Muscle of leg (tissue), 3 donors: ENCODE measurements at regions not wholly inside any gene's neighbourhood (a gene's known extent, or its start where the extent isn't known, plus 50 kb on each side); places are given as distances from the start of the nearest gene placed in this dataset.

ENCODE experiments used
- DNase-seq: peaks from one replicate; pipeline ENCODE4 v3.0.0; 2013
- H3K27ac ChIP-seq: one replicate; pipeline ENCODE4 v1.5.1; 2013; ENCODE audit warnings: mild to moderate bottlenecking, low read length, control low read depth
- H3K27me3 ChIP-seq: one replicate; pipeline ENCODE4 v1.6.1; 2013; ENCODE audit warnings: low read length; ENCODE audit not compliant: control insufficient read depth, insufficient read depth
- H3K36me3 ChIP-seq: one replicate; pipeline ENCODE4 v1.6.1; 2013; ENCODE audit warnings: low read length; ENCODE audit not compliant: control insufficient read depth, insufficient read depth
- H3K4me1 ChIP-seq: one replicate; pipeline ENCODE4 v1.6.1; 2013; ENCODE audit warnings: low read length; ENCODE audit not compliant: control insufficient read depth, insufficient read depth
- H3K4me3 ChIP-seq: one replicate; pipeline ENCODE4 v1.5.1; 2013; ENCODE audit warnings: low read length, control low read depth
- H3K9me3 ChIP-seq: replicated peaks from 2 replicates; pipeline ENCODE4 v1.6.1; 2013; ENCODE audit warnings: low read depth, low read length; ENCODE audit not compliant: control insufficient read depth
- WGBS: methylation state at CpG from one replicate; pipeline ENCODE4 v1.1.5; 2013; ENCODE audit warnings: missing lambda C conversion rate; ENCODE audit not compliant: insufficient coverage; 5-methylcytosine and 5-hydroxymethylcytosine counted together

DNA sequence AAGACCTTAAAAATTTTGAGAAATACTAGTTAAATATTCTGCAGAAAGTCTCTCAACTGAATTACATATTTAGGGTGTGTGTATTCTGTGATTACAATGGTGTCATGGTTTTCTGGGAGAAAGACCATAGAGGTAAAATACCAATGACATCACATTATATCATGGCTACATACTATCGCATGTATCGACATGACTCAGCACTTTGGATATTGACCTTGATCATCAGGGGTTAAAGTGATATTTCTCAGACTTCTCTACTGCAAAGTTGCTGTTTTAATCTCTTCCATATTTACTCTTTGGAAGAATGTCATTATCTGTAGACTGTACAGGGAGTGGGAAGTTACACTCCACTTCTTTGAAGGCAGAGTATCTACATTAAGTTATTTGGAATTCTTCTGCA, 1046.6 kb downstream of the FAM181B start:
- no peak overlapping the region for H3K4me3 ChIP-seq
- DNase-seq: no peak
- no peaks in the 10 kb centered on the region for H3K36me3 ChIP-seq
- WGBS: no CpG with 5 or more reads among the region's 2 CpGs
- no peaks in the 10 kb centered on the region for H3K4me1 ChIP-seq
- no peaks in the 10 kb centered on the region for H3K27me3 ChIP-seq
- H3K27ac ChIP-seq: no peak overlapping the region
- H3K9me3 ChIP-seq: no peaks in the 10 kb centered on the region

DNA sequence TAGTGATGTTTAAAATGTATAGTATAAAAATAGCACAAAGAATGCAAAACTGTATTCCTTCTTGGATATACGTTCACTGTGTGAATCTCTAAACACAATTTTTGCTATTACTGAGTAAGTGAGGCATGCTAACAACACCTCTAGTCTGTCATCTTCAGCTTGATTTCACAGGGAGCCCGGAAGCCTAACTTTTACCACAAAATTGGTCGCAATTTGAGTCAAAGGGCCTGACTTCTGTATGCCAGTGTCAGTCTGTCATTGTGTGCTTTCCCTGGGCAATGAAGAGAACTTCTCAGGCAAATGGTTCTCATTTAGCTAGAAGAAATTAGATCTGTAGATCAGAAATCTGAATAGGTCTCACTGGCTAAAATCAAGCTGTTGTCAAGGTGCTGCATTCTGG, 1059.5 kb downstream of the FAM181B start:
- no peaks in the 10 kb centered on the region for H3K27me3 ChIP-seq
- H3K4me1 ChIP-seq: no peaks in the 10 kb centered on the region
- DNase-seq: no peak
- WGBS: 93% methylated on average over 2 of the region's 3 CpGs
- no peak overlapping the region for H3K27ac ChIP-seq
- no peaks in the 10 kb centered on the region for H3K9me3 ChIP-seq
- no peak overlapping the region for H3K4me3 ChIP-seq
- no peaks in the 10 kb centered on the region for H3K36me3 ChIP-seq

- H3K27me3 ChIP-seq: no peaks in the 10 kb centered on the region
Observed at GRCh38 chr11:81673001-81673400, 1060.7 kb downstream of the FAM181B start.

GRCh38 chr11:81669935-81670543, 1063.6 kb downstream of the FAM181B start:
- H3K27ac ChIP-seq: no peak overlapping the region
- no peaks in the 10 kb centered on the region for H3K9me3 ChIP-seq
- H3K27me3 ChIP-seq: no peaks in the 10 kb centered on the region
- no CpG with 5 or more reads among the region's 1 CpG for WGBS
- H3K4me1 ChIP-seq: no peaks in the 10 kb centered on the region
- no peak for DNase-seq
- H3K36me3 ChIP-seq: no peaks in the 10 kb centered on the region
- no peak overlapping the region for H3K4me3 ChIP-seq

More at GRCh38 chr11:81673001-81673400, 1060.7 kb downstream of the FAM181B start:
- H3K27ac ChIP-seq: no peak overlapping the region
- no peaks in the 10 kb centered on the region for H3K4me1 ChIP-seq
- H3K36me3 ChIP-seq: no peaks in the 10 kb centered on the region
- H3K9me3 ChIP-seq: no peaks in the 10 kb centered on the region
- no peak for DNase-seq
- no peak overlapping the region for H3K4me3 ChIP-seq

DNA sequence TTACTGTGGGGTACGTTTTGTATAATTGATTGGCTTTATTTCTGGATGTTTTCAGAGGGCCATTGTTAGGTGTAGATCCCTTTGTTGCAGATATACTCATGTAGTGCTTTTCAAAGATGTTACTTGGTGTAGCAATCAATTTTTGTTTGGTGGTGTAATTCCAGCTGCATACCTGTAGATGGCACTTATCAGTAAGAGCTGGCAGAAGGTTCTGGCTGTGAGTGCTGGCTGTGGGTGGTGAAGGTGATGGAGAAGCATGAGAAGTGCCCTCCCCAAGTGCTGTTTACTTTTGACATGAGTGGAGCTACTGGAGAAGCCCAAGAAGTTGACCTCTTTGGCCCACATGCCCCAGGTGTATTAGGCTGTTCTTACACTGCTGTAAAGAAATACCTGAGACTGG, 1074.9 kb downstream of the FAM181B start:
- Histone ChIP-seq H3K27ac (no peak overlapping the region), H3K4me3 (no peak overlapping the region), H3K4me1 (no peaks in the 10 kb centered on the region), H3K36me3 (no peaks in the 10 kb centered on the region), H3K9me3 (no peaks in the 10 kb centered on the region), H3K27me3 (no peaks in the 10 kb centered on the region)
- WGBS: 80% methylated on average over 1 of the region's 1 CpG
- DNase-seq: no peak

GRCh38 chr11:81655351-81655750, 1078.3 kb downstream of the FAM181B start:
- Histone ChIP-seq H3K4me1 (no peaks in the 10 kb centered on the region), H3K27ac (no peak overlapping the region), H3K27me3 (no peaks in the 10 kb centered on the region), H3K36me3 (no peaks in the 10 kb centered on the region), H3K4me3 (no peak overlapping the region), H3K9me3 (no peaks in the 10 kb centered on the region)
- no peak for DNase-seq

- Histone ChIP-seq H3K27me3 (no peaks in the 10 kb centered on the region), H3K9me3 (no peaks in the 10 kb centered on the region), H3K36me3 (no peaks in the 10 kb centered on the region), H3K27ac (no peak overlapping the region), H3K4me3 (no peak overlapping the region), H3K4me1 (no peaks in the 10 kb centered on the region)
- WGBS: no CpG with 5 or more reads among the region's 3 CpGs
- DNase-seq: no peak
Observed at GRCh38 chr11:81647374-81647773, 1086.3 kb downstream of the FAM181B start.

GRCh38 chr11:81644239-81644840, 1089.3 kb downstream of the FAM181B start:
- Histone ChIP-seq H3K36me3 (no peaks in the 10 kb centered on the region), H3K27ac (no peak overlapping the region), H3K9me3 (no peaks in the 10 kb centered on the region), H3K4me3 (no peak overlapping the region), H3K4me1 (no peaks in the 10 kb centered on the region), H3K27me3 (no peaks in the 10 kb centered on the region)
- DNase-seq: peak; percentile 20
- no CpG with 5 or more reads among the region's 1 CpG for WGBS

DNA sequence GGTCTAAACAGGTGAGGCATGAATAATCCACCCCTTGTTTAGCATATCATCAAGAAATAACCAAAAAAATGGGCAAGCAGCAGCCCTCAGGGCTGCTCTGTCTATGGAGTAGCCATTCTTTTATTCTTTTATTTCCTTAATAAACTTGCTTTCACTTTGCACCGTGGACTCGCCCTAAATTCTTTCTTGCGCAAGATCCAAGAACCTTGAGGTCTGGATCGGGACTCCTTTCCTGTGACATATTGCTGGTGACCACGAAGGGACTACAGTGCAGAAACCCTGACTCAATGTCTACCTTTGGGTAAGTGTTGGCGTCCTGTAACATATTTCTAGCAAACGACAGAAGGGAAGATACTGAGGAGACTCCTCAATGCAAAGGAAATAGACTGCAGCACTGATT, 1099.2 kb downstream of the FAM181B start:
- Histone ChIP-seq H3K36me3 (no peaks in the 10 kb centered on the region), H3K9me3 (no peaks in the 10 kb centered on the region), H3K4me1 (no peaks in the 10 kb centered on the region), H3K4me3 (no peak overlapping the region), H3K27me3 (no peaks in the 10 kb centered on the region), H3K27ac (no peak overlapping the region)
- WGBS: 74% methylated on average over 6 of the region's 7 CpGs
- DNase-seq: no peak

GRCh38 chr11:81602508-81602907, 1131.2 kb downstream of the FAM181B start:
- no peaks in the 10 kb centered on the region for H3K4me1 ChIP-seq
- H3K27ac ChIP-seq: no peak overlapping the region
- no peak overlapping the region for H3K4me3 ChIP-seq
- H3K36me3 ChIP-seq: no peaks in the 10 kb centered on the region
- DNase-seq: no peak
- no CpG with 5 or more reads among the region's 1 CpG for WGBS
- H3K9me3 ChIP-seq: no peaks in the 10 kb centered on the region
- no peaks in the 10 kb centered on the region for H3K27me3 ChIP-seq

GRCh38 chr11:81596704-81597103, 1137.0 kb downstream of the FAM181B start:
- WGBS: no CpG with 5 or more reads among the region's 2 CpGs
- H3K9me3 ChIP-seq: no peaks in the 10 kb centered on the region
- H3K27me3 ChIP-seq: no peaks in the 10 kb centered on the region
- no peak overlapping the region for H3K27ac ChIP-seq
- no peaks in the 10 kb centered on the region for H3K36me3 ChIP-seq
- no peak overlapping the region for H3K4me3 ChIP-seq
- H3K4me1 ChIP-seq: no peaks in the 10 kb centered on the region
- DNase-seq: peak; percentile 73
